Smooth muscle cell of the brain vasculature (primary cell): ENCODE measurements at regions not wholly inside any gene's neighbourhood (a gene's known extent, or its start where the extent isn't known, plus 50 kb on each side); places are given as distances from the start of the nearest gene placed in this dataset.

Experiments used
- DNase-seq: peaks from one replicate; pipeline ENCODE4 v3.0.0-alpha.2; 2012; ENCODE audit warnings: low read depth, low spot score

GRCh38 chr11:30740091-30740490 lies 153.9 kb upstream of the MPPED2 start:
- no peak for DNase-seq

GRCh38 chr11:30735946-30736345 lies 149.8 kb upstream of the MPPED2 start:
- DNase-seq = no peak

DNA sequence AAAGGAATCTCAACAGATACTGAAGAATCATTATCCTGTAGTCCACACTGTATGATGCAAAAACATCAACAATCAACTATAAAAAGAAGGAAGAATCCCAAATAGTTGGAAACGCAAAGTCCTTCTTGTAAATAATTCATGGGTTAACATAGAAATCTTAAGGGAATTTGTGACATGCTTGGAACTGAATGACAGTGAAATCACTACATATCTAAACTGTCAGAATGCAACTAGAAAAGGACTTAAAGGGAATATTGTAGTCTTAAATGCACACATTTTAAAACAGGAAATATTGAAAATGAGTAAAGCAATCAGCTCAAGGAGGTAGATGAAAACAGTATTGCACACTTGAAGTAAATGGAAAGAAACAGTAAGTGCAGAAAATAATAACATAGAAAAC lies 147.6 kb upstream of the MPPED2 start:
- no peak for DNase-seq

DNA sequence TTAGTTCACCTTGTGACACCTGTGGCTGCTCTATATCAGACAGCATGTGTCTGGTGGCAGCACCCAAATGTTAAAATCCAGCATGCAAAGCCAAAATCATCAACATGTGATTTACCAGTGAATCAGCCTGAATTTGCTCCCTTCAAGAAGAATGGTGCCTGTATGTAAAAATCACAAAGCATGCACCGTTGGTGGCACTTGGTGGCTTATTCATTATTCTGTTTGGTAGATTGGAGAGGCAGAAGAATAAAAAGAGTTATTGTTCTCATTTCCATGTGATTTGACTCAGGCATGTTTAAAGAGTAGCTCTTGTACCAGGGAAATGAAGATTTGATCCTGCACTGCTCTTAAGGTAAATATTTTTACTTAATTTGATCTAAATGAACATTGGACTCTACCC lies 143.9 kb upstream of the MPPED2 start:
- DNase-seq = no peak

- DNase-seq = no peak
Observed at GRCh38 chr11:30729187-30729713, 143.1 kb upstream of the MPPED2 start.

DNA sequence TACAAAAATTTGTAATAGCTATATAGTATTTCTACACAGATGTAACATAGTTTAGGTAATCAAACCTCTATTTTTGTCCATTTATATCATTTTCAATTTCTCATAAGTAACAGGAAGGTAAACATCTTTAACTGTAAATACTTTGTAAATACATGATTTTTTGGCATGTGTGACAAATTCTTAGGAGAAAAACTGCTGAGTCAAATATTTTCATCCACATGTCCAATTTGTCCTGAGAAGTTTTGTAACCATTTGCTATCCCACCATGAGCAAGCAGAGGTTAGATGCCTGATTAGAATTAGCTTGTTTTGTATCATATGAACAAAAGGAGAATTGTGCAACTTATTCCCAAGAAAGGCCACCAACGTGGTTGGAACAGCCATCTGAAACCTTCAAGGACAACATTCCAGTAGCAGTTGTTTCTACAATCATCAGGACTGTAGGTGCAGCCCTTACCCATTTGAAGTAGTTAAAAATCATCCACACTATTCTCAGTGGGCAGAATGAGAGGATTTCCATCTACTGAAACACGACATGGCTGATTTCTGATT lies 139.6 kb upstream of the MPPED2 start:
- DNase-seq = no peak

DNA sequence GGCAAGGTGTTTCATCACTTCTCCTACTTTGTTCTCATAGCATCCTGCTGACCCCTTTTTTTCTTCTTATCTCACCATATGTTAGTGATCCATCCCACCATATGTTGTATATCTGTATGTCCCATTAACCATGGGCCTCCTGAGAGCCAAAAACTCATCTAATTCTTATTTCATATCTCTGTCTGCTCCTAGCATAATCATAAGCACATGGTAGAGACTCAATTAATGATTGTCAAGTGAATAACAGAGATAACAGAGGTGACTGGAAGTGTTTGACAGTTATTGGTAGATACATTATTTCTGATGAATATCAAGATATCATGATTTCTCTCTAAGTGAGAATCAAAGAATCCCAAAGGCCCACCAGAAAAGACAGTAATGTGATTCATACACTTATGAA lies 138.1 kb upstream of the MPPED2 start:
- DNase-seq = no peak

- no peak for DNase-seq
Observed at GRCh38 chr11:30719371-30719770, 133.2 kb upstream of the MPPED2 start.

GRCh38 chr11:30717641-30718040 lies 131.5 kb upstream of the MPPED2 start:
- DNase-seq = no peak

DNA sequence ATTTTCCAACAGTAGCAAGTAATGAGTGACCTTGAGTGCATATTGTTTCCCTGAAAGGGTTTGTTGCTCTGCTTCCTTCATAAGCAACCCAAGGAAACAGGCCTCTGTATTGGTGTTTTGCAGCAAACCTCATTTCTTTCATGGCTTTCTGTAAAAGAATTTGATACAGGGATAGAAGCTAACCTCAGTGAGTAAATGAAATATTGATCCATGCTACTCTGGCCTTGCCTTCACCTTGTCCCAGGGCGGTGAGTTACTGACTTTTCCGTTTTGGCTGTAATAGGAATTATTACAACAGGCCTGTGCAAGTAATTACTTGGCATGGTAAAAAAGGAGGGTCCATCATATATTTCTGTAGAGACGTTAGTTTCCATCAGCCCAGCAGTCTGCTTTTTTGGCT lies 130.9 kb upstream of the MPPED2 start:
- no peak for DNase-seq

- no peak for DNase-seq
Observed at GRCh38 chr11:30712749-30713148, 126.6 kb upstream of the MPPED2 start.

DNA sequence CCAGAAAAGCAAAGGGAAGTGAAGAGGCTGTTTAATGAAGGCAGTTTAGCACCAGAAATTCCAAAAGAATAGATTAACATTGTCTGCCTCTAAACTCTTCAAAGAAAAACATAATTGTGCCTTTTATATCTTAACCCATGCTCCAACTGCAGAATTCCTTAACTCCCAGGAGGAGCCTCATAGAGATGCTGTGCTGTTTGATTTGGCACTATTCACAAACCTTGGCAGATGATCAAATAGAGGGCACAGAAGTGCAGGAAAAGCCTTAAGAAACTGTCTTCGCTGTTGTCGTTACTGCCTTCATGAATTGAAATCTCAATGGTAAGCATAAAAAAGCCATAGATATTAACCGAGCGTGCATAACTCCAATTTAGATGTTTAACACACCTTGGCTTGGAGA lies 124.1 kb upstream of the MPPED2 start:
- DNase-seq = peak; percentile 18

- DNase-seq = no peak
Observed at GRCh38 chr11:30707110-30707509, 121.0 kb upstream of the MPPED2 start.

DNA sequence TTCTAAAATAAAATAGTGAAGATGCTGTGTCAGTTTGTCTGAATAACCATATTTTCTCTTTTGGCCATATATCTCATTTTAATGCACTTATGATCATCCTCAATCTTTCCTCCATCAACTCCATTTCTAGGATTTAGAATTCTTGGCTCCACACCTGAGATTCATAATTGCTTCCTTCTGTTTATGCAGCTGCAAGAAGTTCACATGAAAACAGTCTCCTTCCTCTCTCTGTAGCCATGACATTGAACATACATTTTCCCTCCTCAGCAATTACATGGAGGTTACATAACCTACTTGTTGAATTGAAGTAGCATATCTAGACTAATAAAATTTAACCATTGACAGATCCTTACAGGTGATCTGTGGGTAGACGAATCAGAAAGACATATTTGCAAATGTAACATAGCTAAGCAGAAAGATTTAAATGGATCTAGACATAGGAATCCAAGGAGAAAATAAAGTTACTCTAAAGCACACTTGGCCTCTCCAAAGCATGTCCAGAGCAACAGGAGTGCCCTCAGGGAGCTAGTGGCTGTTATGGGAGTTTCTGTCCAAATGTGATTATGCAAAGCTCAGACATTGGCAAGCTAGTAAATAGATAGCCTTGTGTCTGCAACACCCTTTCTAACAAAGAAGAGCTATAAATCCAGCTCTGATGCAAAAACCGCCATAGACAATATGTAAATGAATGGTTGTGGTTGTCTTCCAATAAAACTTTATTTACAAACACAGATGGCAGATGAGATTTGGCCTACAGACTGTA lies 119.9 kb upstream of the MPPED2 start:
- no peak for DNase-seq

- no peak for DNase-seq
Observed at GRCh38 chr11:30698425-30698824, 112.3 kb upstream of the MPPED2 start.

- DNase-seq = no peak
Observed at GRCh38 chr11:30697032-30697431, 110.9 kb upstream of the MPPED2 start.

GRCh38 chr11:30684772-30685171 lies 98.6 kb upstream of the MPPED2 start:
- no peak for DNase-seq

DNA sequence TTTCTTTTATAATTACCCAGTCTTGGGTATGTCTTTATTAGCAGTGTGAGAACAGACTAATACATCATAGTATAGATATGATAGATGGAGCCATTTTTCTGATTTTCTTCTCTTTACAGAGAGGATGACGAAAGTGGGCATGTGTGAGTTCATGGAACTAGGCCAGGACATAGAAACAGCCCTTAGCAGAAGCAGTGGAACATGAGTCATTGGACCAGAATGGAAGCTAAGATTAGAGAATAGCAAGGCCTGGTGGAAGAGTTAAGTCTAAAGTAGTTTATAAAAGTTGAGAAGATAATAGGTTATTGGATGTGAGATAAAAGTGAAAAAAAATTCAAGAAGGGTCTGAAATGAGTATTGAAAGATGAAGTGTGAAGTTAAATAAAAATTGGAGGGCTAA lies 97.0 kb upstream of the MPPED2 start:
- DNase-seq = no peak

GRCh38 chr11:30666817-30667216 lies 80.7 kb upstream of the MPPED2 start:
- DNase-seq = no peak

- no peak for DNase-seq
Observed at GRCh38 chr11:30665067-30665466, 78.9 kb upstream of the MPPED2 start.

- DNase-seq = no peak
Observed at GRCh38 chr11:30653606-30654005, 67.5 kb upstream of the MPPED2 start.

DNA sequence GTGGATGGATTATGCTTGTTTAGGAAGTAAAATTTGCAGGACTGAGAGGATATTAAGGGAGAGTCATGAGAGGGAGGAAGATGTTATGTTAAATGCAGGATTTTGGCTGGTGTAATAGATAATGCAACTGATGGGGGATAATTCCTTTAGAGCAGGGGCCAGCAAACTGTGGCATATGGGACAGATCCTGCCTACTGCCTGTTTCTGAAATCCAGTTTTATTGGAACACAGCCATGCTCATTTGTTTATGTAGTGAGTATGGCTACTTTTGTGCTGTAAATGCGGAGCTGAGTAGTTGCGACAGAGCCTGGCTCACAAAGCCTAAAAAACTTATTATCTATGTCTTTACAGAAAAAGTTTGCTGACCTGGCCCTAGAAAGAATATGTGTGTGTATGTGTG lies 66.6 kb upstream of the MPPED2 start:
- no peak for DNase-seq

DNA sequence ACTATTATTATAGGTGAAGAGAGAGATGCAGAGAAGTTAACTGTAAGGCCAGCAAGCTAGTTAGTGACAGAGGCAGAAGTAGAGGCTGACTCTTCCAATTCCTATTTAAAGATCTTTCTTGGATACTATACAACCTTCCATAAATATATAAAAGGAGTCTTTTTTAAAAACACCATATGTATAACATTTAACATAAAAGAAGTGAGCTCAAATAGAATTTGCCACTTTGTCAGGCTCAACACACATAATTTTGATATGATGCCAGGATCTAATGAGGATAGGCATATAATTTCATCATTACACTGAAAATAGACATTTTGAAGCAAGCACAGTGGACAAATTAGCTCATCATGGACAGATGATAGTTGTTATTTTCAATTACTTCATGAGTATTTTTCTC lies 64.1 kb upstream of the MPPED2 start:
- DNase-seq = no peak
